GM13977 (cell line): ENCODE measurements at regions not wholly inside any gene's neighbourhood (a gene's known extent, or its start where the extent isn't known, plus 50 kb on each side); places are given as distances from the start of the nearest gene placed in this dataset.
"Not testable (repeated sequence)": the region's sequence is repeated elsewhere in the genome, so short reads cannot be mapped to it uniquely, and the experiment has no call there.

Experiments
- DNase-seq: peaks from one replicate; pipeline ENCODE4 v3.0.0; 2012; ENCODE audit warnings: low spot score
- CTCF ChIP-seq: IDR thresholded peaks from 2 replicates; pipeline ENCODE4 v1.5.1; 2012; ENCODE audit warnings: mild to moderate bottlenecking, control low read depth; ENCODE audit not compliant: insufficient read depth; ENCODE audit errors: extremely low read depth, missing control alignments
- in situ Hi-C: fragments of 300-500 bp; cut with MboI; formaldehyde crosslinking; loops from one replicate; pipeline ENCODE4 v1.12.0; 2022; ENCODE audit warnings: low sequenced_read_pairs, low pct_unique_long_range_greater_than_20kb, mixed read lengths, inconsistent platforms; ENCODE audit not compliant: unreplicated experiment

GRCh38 chr7:149670288-149670687, 103.1 kb downstream of the ZNF467 start:
- no peak for TF ChIP-seq CTCF
- in situ Hi-C loops, result no loop called here
- no peak for DNase-seq

- in situ Hi-C loops, result loop anchor here (10.0 kb wide), 1 partner anchor 76 kb away; no protein-coding TSS in a partner anchor
- DNase-seq, result no peak
- peak; percentile 43 for TF ChIP-seq CTCF
Observed at GRCh38 chr7:149669121-149669818, 104.1 kb downstream of the ZNF467 start.

GRCh38 chr7:149666360-149666945, 106.9 kb downstream of the ZNF467 start:
- in situ Hi-C loops, result loop anchor here (10.0 kb wide), 1 partner anchor 78 kb away; no protein-coding TSS in a partner anchor
- DNase-seq, result no peak
- TF ChIP-seq CTCF, result no peak

- not testable (repeated sequence) for DNase-seq
- in situ Hi-C loops, result loop anchor here (10.0 kb wide), 1 partner anchor 79 kb away; no protein-coding TSS in a partner anchor
Observed at GRCh38 chr7:149665618-149666017, 107.8 kb downstream of the ZNF467 start.

GRCh38 chr7:149664666-149665065, 108.7 kb downstream of the ZNF467 start:
- DNase-seq, result no peak
- in situ Hi-C loops, result loop anchor here (10.0 kb wide), 1 partner anchor 80 kb away; no protein-coding TSS in a partner anchor
- no peak for TF ChIP-seq CTCF

GRCh38 chr7:149664176-149664575, 109.2 kb downstream of the ZNF467 start:
- TF ChIP-seq CTCF, result no peak
- no peak for DNase-seq
- in situ Hi-C loops, result loop anchor here (10.0 kb wide), 1 partner anchor 81 kb away; no protein-coding TSS in a partner anchor

- DNase-seq, result peak; percentile 42
- in situ Hi-C loops, result loop anchor here (10.0 kb wide), 1 partner anchor 82 kb away; no protein-coding TSS in a partner anchor
- peak; percentile 63 for TF ChIP-seq CTCF
Observed at GRCh38 chr7:149662591-149663095, 110.7 kb downstream of the ZNF467 start.
